OCI-LY7 (cell line): ENCODE measurements at regions not wholly inside any gene's neighbourhood (a gene's known extent, or its start where the extent isn't known, plus 50 kb on each side); places are given as distances from the start of the nearest gene placed in this dataset.

ENCODE experiments used
- EZH2phosphoT487 ChIP-seq: fragments of 200-600 bp; sonication (generic); IDR thresholded peaks from 2 replicates; pipeline ENCODE4 v1.6.1; 2018; ENCODE audit warnings: low read depth, borderline replicate concordance, mild to moderate bottlenecking, mixed run types, antibody characterized with exemption, low read length, moderate library complexity, mixed read lengths
- TF ChIP-seq, protein P1 (sequence below): fragments of 200-600 bp; sonication (generic); conservative IDR thresholded peaks from 2 replicates; pipeline ENCODE4 v1.5.1; 2014; ENCODE audit warnings: mild to moderate bottlenecking, antibody characterized with exemption, low read length, moderate library complexity, mixed read lengths

DNA sequence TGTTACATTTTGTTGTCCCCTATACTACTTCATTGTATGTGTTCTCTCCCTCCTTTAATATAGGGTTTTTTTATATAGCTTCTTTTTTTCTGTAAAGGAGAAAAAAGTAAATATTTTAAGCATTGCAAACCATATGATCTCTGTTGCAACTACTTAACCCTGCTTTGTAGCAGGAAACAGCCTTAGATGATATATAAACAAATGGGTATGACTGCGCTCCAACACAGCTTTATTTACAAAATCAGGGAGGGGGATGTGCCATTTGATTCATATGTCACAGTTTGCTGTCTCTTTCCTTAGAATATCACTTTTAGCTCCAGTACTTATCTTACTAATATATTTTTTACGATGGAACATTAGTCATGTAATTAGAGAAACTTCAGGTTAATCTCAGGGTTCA is 155.2 kb upstream of the GNAI1 start:
- TF ChIP-seq, protein P1, sequence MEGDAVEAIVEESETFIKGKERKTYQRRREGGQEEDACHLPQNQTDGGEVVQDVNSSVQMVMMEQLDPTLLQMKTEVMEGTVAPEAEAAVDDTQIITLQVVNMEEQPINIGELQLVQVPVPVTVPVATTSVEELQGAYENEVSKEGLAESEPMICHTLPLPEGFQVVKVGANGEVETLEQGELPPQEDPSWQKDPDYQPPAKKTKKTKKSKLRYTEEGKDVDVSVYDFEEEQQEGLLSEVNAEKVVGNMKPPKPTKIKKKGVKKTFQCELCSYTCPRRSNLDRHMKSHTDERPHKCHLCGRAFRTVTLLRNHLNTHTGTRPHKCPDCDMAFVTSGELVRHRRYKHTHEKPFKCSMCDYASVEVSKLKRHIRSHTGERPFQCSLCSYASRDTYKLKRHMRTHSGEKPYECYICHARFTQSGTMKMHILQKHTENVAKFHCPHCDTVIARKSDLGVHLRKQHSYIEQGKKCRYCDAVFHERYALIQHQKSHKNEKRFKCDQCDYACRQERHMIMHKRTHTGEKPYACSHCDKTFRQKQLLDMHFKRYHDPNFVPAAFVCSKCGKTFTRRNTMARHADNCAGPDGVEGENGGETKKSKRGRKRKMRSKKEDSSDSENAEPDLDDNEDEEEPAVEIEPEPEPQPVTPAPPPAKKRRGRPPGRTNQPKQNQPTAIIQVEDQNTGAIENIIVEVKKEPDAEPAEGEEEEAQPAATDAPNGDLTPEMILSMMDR, result no peak
- TF ChIP-seq EZH2phosphoT487, result no peak
